ENCODE measurements at regions not wholly inside any gene's neighbourhood (a gene's known extent, or its start where the extent isn't known, plus 50 kb on each side); places are given as distances from the start of the nearest gene placed in this dataset.

DNA sequence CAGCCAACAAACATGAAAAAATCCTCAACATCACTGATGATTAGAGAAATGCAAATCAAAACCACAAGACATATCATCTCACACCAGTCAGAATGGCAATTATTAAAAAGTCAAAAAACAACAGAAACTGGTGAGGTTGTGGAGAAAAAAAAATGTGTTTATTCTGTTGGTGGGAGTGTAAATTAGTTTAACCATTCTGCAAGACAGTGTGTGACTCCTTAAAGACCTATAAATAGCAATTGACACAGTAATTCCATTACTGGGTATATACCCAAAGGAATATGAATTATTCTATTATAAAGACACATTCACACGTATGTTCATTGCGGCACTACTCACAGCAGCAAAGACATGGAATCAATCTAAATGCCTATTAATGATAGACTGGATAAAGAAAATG is 427.3 kb upstream of the CHORDC1 start:
- intact Hi-C loops (cut with micrococcal nuclease): no loop called here
- H3K27me3 Mint-ChIP-seq (ENCODE audit: low read depth in 2 of 2): no peaks in the 10 kb centered on the region
- H3K36me3 Mint-ChIP-seq: no peaks in the 10 kb centered on the region
- H3K9me3 ChIP-seq (ENCODE audit: control insufficient read depth, insufficient read depth, low read length): no peaks in the 10 kb centered on the region
- TF ChIP-seq, protein P1, sequence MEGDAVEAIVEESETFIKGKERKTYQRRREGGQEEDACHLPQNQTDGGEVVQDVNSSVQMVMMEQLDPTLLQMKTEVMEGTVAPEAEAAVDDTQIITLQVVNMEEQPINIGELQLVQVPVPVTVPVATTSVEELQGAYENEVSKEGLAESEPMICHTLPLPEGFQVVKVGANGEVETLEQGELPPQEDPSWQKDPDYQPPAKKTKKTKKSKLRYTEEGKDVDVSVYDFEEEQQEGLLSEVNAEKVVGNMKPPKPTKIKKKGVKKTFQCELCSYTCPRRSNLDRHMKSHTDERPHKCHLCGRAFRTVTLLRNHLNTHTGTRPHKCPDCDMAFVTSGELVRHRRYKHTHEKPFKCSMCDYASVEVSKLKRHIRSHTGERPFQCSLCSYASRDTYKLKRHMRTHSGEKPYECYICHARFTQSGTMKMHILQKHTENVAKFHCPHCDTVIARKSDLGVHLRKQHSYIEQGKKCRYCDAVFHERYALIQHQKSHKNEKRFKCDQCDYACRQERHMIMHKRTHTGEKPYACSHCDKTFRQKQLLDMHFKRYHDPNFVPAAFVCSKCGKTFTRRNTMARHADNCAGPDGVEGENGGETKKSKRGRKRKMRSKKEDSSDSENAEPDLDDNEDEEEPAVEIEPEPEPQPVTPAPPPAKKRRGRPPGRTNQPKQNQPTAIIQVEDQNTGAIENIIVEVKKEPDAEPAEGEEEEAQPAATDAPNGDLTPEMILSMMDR (IDR thresholded peaks at IDR 0.05): no peak
- H3K4me1 Mint-ChIP-seq: no peaks in the 10 kb centered on the region
- no peak overlapping the region for H3K27ac Mint-ChIP-seq
- no peak overlapping the region for H3K4me3 ChIP-seq (ENCODE audit: low read length)
- DNase-seq (no peak), ATAC-seq (no peak)
- no peaks in the 10 kb centered on the region for H3K4me1 ChIP-seq (ENCODE audit: control insufficient read depth, insufficient read depth, low read length)
- no peaks in the 10 kb centered on the region for H3K36me3 ChIP-seq (ENCODE audit: control insufficient read depth, insufficient read depth, low read length)
- no CpG with 5 or more reads among the region's 2 CpGs for WGBS (ENCODE audit: insufficient coverage)
- H3K4me3 Mint-ChIP-seq: no peak overlapping the region
- H3K27ac ChIP-seq (ENCODE audit: low read length): no peak overlapping the region
- H3K27me3 ChIP-seq (ENCODE audit: control insufficient read depth, insufficient read depth, low read length): no peaks in the 10 kb centered on the region
- peaks cover 5 to 21% of the 10 kb centered on the region in 2 donors for H3K9me3 Mint-ChIP-seq

DNA sequence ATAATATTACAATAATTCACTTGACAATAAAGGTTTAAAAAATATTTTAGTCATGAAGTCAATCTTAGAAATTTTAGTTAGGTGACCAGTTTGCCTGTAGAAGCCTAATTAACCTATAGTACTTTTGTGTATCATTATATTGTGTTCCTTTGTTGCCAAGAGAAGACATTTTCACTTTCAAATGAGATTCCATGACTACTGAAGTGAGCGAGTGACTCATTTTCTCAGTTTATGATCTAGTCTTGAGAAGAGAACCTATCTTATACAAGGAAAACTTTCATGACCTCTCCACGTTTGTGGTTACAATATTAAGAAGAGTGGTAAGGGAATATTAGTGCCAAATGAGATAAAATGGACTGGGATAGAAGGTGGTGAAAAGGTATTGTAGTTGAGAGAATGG is 423.9 kb upstream of the CHORDC1 start:
- intact Hi-C loops (cut with micrococcal nuclease): no loop called here
- Histone ChIP-seq H3K27me3 (ENCODE audit: control insufficient read depth, insufficient read depth, low read length) (no peaks in the 10 kb centered on the region), H3K36me3 (ENCODE audit: control insufficient read depth, insufficient read depth, low read length) (no peaks in the 10 kb centered on the region), H3K4me3 (ENCODE audit: low read length) (no peak overlapping the region), H3K4me1 (ENCODE audit: control insufficient read depth, insufficient read depth, low read length) (no peaks in the 10 kb centered on the region), H3K27ac (ENCODE audit: low read length) (no peak overlapping the region), H3K9me3 (ENCODE audit: control insufficient read depth, insufficient read depth, low read length) (no peaks in the 10 kb centered on the region)
- no CpG with 5 or more reads among the region's 2 CpGs for WGBS (ENCODE audit: insufficient coverage)
- TF ChIP-seq, protein P1 (IDR thresholded peaks at IDR 0.05): no peak
- H3K36me3 Mint-ChIP-seq: no peaks in the 10 kb centered on the region
- no peak for ATAC-seq
- H3K27ac Mint-ChIP-seq: no peak overlapping the region
- H3K4me3 Mint-ChIP-seq: no peak overlapping the region
- no peaks in the 10 kb centered on the region for H3K4me1 Mint-ChIP-seq
- no peaks in the 10 kb centered on the region for H3K27me3 Mint-ChIP-seq (ENCODE audit: low read depth in 2 of 2)
- peaks cover 5 to 15% of the 10 kb centered on the region in 2 donors for H3K9me3 Mint-ChIP-seq
- DNase-seq: no peak

- ATAC-seq: no peak
- Mint-ChIP-seq H3K4me1 (no peaks in the 10 kb centered on the region), H3K9me3 (peaks cover 6 to 14% of the 10 kb centered on the region in 2 donors), H3K36me3 (no peaks in the 10 kb centered on the region), H3K27me3 (ENCODE audit: low read depth in 2 of 2) (no peaks in the 10 kb centered on the region), H3K4me3 (no peak overlapping the region), H3K27ac (no peak overlapping the region)
- H3K27me3 ChIP-seq (ENCODE audit: control insufficient read depth, insufficient read depth, low read length): no peaks in the 10 kb centered on the region
- no peak overlapping the region for H3K27ac ChIP-seq (ENCODE audit: low read length)
- H3K4me1 ChIP-seq (ENCODE audit: control insufficient read depth, insufficient read depth, low read length): no peaks in the 10 kb centered on the region
- no peak overlapping the region for H3K4me3 ChIP-seq (ENCODE audit: low read length)
- no peaks in the 10 kb centered on the region for H3K9me3 ChIP-seq (ENCODE audit: control insufficient read depth, insufficient read depth, low read length)
- TF ChIP-seq, protein P1 (IDR thresholded peaks at IDR 0.05): no peak
- no peaks in the 10 kb centered on the region for H3K36me3 ChIP-seq (ENCODE audit: control insufficient read depth, insufficient read depth, low read length)
- no CpG with 5 or more reads among the region's 1 CpG for WGBS (ENCODE audit: insufficient coverage)
- no peak for DNase-seq
- intact Hi-C loops (cut with micrococcal nuclease): no loop called here
Measured at GRCh38 chr11:90646266-90646665, 423.4 kb upstream of the CHORDC1 start.

- H3K9me3 ChIP-seq (ENCODE audit: control insufficient read depth, insufficient read depth, low read length): no peaks in the 10 kb centered on the region
- Mint-ChIP-seq H3K4me3 (no peak overlapping the region), H3K9me3 (peaks cover 9 to 13% of the 10 kb centered on the region in 2 donors), H3K36me3 (no peaks in the 10 kb centered on the region), H3K27me3 (ENCODE audit: low read depth in 2 of 2) (no peaks in the 10 kb centered on the region), H3K4me1 (no peaks in the 10 kb centered on the region), H3K27ac (no peak overlapping the region)
- TF ChIP-seq, protein P1 (IDR thresholded peaks at IDR 0.05): no peak
- ATAC-seq (no peak), DNase-seq (no peak)
- no peaks in the 10 kb centered on the region for H3K27me3 ChIP-seq (ENCODE audit: control insufficient read depth, insufficient read depth, low read length)
- no peak overlapping the region for H3K4me3 ChIP-seq (ENCODE audit: low read length)
- intact Hi-C loops (cut with micrococcal nuclease): no loop called here
- H3K36me3 ChIP-seq (ENCODE audit: control insufficient read depth, insufficient read depth, low read length): no peaks in the 10 kb centered on the region
- H3K27ac ChIP-seq (ENCODE audit: low read length): no peak overlapping the region
- WGBS (ENCODE audit: insufficient coverage): no CpG with 5 or more reads among the region's 1 CpG
- no peaks in the 10 kb centered on the region for H3K4me1 ChIP-seq (ENCODE audit: control insufficient read depth, insufficient read depth, low read length)
Measured at GRCh38 chr11:90639461-90639993, 416.7 kb upstream of the CHORDC1 start.

All from natural killer cell (primary cell).